ENCODE measurements at regions not wholly inside any gene's neighbourhood (a gene's known extent, or its start where the extent isn't known, plus 50 kb on each side); places are given as distances from the start of the nearest gene placed in this dataset.

DNA sequence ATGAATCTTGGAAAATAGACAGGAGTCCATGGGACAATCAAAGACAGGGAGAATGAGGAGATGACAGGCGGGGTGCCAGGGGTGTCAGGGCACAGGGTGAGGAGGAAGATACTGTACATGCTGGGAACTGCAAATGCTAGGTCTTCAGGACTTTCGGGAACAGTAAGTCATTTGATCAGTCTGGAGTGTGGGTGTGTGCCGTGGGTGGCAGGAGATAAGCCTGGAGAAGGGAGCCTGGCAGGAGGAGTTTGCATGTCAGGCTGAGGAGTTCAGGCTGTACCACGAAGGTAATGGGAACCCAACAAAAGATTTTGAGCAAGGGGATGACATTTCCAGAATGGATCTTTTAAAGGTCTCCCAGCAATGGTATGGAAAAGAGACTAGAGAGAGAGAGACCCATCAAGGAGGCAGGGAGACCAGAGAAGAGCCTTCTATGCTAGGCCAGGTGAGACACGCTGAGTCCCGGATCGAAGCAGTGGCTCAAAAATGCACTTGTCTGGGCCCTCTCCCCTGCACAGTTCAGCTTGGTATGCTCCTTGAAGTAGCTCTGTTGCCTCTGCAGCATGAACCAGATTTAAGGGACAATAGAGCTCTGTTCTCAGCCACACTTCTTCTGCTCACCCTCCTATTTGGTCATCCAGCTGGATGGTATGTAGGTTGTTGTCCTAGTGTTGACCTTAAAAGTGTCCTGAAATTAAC lies 77.0 kb upstream of the FER start:
- Histone ChIP-seq H3K9me2 (ENCODE audit: insufficient read depth) (no peaks in the 10 kb centered on the region), H3K27me3 (ENCODE audit: insufficient read depth, low read length) (no peaks in the 10 kb centered on the region), H3K27ac (ENCODE audit: low read depth, low read length) (no peak overlapping the region), H3K4me1 (ENCODE audit: control insufficient read depth in 1 of 2, insufficient read depth in 2 of 2, low read length in 2 of 2) (peaks cover 0 to 8% of the 10 kb centered on the region in 2 experiments; a peak in 1 of 4 replicates), H3K36me3 (ENCODE audit: control insufficient read depth in 1 of 2, insufficient read depth in 2 of 2, low read length in 2 of 2) (no peaks in the 10 kb centered on the region), H3K79me2 (ENCODE audit: insufficient read depth, low read length) (no peaks in the 10 kb centered on the region), H3K4me2 (ENCODE audit: low read length) (no peak overlapping the region), H2AFZ (ENCODE audit: low read depth, low read length, poor library complexity, severe bottlenecking) (no peak overlapping the region), H3K9ac (ENCODE audit: low read length) (no peak overlapping the region), H4K20me1 (ENCODE audit: insufficient read depth) (no peaks in the 10 kb centered on the region), H3K9me3 (ENCODE audit: control insufficient read depth in 1 of 2, insufficient read depth in 1 of 2, low read depth in 1 of 2, low read length in 2 of 2) (no peaks in the 10 kb centered on the region), H3K4me3 (replicated peaks in 1 of 2; ENCODE audit: low read depth in 1 of 2, low read length in 2 of 2) (no peak overlapping the region)
- no TSS peak for BruUV-seq (replicated peaks)
- DNase-seq (ENCODE audit: low read depth, low spot score) (no peak), ATAC-seq (peak; percentile 36; the same call in 1 of the 2 replicates)
- RAD21 ChIA-PET (ENCODE audit: low non-redundant PET in 1 of 2, low total read pairs in 2 of 2, uncharacterized antibody in 2 of 2, unreplicated experiment in 2 of 2) = no interaction called here
- intact Hi-C loops (cut with micrococcal nuclease) = no loop called here
- no peak for TF ChIP-seq POLR2AphosphoS5 (IDR thresholded peaks at IDR 0.05; ENCODE audit: low read depth, low read length)
- no peak for TF ChIP-seq RAD21 (IDR thresholded peaks at IDR 0.05; ENCODE audit: low read depth)
- no peak for TF ChIP-seq EZH2 (IDR thresholded peaks at IDR 0.05)
- no peak for TF ChIP-seq TCF7L2 (IDR thresholded peaks at IDR 0.05; ENCODE audit: borderline replicate concordance, extremely low read depth, insufficient read depth, insufficient read length)
- TF ChIP-seq SIN3A (IDR thresholded peaks at IDR 0.05; ENCODE audit: low read depth) = no peak
- TF ChIP-seq ELF1 (IDR thresholded peaks at IDR 0.05; ENCODE audit: borderline replicate concordance, low read depth) = no peak
- 0 out of 2 replicates have a peak, but pooled peaks have one; percentile 19 for TF ChIP-seq EGR1 (IDR thresholded peaks at IDR 0.05; ENCODE audit: low read depth)
- CTCF ChIA-PET = no interaction called here
- POLR2A ChIA-PET = no interaction called here

DNA sequence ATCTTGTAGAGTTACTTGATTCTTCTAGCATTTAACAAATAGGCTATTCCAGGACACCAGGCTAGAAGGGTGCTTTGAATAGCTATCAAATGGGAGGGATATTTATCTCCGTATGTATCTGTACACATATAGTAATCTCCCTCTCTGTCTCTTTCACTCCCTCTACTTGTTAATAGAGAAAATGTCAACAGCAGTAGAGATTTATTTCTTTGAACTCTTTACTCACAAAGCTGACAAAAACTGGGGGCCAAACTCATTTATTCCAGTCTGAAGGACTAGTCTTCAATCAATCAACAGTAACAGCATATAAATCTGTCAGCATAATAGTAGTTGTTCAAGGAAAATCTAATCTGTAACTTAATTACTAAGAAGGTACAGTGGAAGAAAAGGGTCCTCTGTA lies 78.2 kb upstream of the FER start:
- Histone ChIP-seq H3K4me1 (ENCODE audit: control insufficient read depth in 1 of 2, insufficient read depth in 2 of 2, low read length in 2 of 2) (peaks cover 0 to 8% of the 10 kb centered on the region in 2 experiments; a peak in 1 of 4 replicates), H3K9ac (ENCODE audit: low read length) (no peak overlapping the region), H4K20me1 (ENCODE audit: insufficient read depth) (no peaks in the 10 kb centered on the region), H3K36me3 (ENCODE audit: control insufficient read depth in 1 of 2, insufficient read depth in 2 of 2, low read length in 2 of 2) (no peaks in the 10 kb centered on the region), H3K4me2 (ENCODE audit: low read length) (no peak overlapping the region), H3K4me3 (replicated peaks in 1 of 2; ENCODE audit: low read depth in 1 of 2, low read length in 2 of 2) (no peak overlapping the region), H3K27ac (ENCODE audit: low read depth, low read length) (no peak overlapping the region), H3K27me3 (ENCODE audit: insufficient read depth, low read length) (no peaks in the 10 kb centered on the region), H3K79me2 (ENCODE audit: insufficient read depth, low read length) (no peaks in the 10 kb centered on the region), H2AFZ (ENCODE audit: low read depth, low read length, poor library complexity, severe bottlenecking) (no peak overlapping the region), H3K9me2 (ENCODE audit: insufficient read depth) (no peaks in the 10 kb centered on the region), H3K9me3 (ENCODE audit: control insufficient read depth in 1 of 2, insufficient read depth in 1 of 2, low read depth in 1 of 2, low read length in 2 of 2) (no peaks in the 10 kb centered on the region)
- ATAC-seq = no peak
- no peak for DNase-seq (ENCODE audit: low read depth, low spot score)
- ChIA-PET RAD21 (ENCODE audit: low non-redundant PET in 1 of 2, low total read pairs in 2 of 2, uncharacterized antibody in 2 of 2, unreplicated experiment in 2 of 2) (no interaction called here), CTCF (no interaction called here), POLR2A (no interaction called here)
- no TSS peak for BruUV-seq (replicated peaks)
- intact Hi-C loops (cut with micrococcal nuclease) = no loop called here
- TF ChIP-seq ELF1 (IDR thresholded peaks at IDR 0.05; ENCODE audit: borderline replicate concordance, low read depth) (no peak), SIN3A (IDR thresholded peaks at IDR 0.05; ENCODE audit: low read depth) (no peak), POLR2AphosphoS5 (IDR thresholded peaks at IDR 0.05; ENCODE audit: low read depth, low read length) (no peak), YY1 (IDR thresholded peaks at IDR 0.05; ENCODE audit: extremely low read depth, insufficient replicate concordance, low read depth, low read length) (no peak), CBX3 (IDR thresholded peaks at IDR 0.05; ENCODE audit: low read depth) (no peak), SRF (IDR thresholded peaks at IDR 0.05; ENCODE audit: low read depth) (no peak), POLR2A (IDR thresholded peaks at IDR 0.05; ENCODE audit: borderline replicate concordance, extremely low read depth, insufficient read depth, insufficient read length) (no peak)
- TF ChIP-seq, protein P1, sequence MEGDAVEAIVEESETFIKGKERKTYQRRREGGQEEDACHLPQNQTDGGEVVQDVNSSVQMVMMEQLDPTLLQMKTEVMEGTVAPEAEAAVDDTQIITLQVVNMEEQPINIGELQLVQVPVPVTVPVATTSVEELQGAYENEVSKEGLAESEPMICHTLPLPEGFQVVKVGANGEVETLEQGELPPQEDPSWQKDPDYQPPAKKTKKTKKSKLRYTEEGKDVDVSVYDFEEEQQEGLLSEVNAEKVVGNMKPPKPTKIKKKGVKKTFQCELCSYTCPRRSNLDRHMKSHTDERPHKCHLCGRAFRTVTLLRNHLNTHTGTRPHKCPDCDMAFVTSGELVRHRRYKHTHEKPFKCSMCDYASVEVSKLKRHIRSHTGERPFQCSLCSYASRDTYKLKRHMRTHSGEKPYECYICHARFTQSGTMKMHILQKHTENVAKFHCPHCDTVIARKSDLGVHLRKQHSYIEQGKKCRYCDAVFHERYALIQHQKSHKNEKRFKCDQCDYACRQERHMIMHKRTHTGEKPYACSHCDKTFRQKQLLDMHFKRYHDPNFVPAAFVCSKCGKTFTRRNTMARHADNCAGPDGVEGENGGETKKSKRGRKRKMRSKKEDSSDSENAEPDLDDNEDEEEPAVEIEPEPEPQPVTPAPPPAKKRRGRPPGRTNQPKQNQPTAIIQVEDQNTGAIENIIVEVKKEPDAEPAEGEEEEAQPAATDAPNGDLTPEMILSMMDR (IDR thresholded peaks at IDR 0.05 in 2 of 3, conservative IDR thresholded peaks at IDR 0.05 in 1 of 3; ENCODE audit: borderline replicate concordance in 1 of 3, insufficient read depth in 1 of 3, low read depth in 2 of 3, low read length in 2 of 3) = no peak
- TF ChIP-seq, protein P2, sequence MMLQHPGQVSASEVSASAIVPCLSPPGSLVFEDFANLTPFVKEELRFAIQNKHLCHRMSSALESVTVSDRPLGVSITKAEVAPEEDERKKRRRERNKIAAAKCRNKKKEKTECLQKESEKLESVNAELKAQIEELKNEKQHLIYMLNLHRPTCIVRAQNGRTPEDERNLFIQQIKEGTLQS (IDR thresholded peaks at IDR 0.05) = no peak
- TF ChIP-seq, protein P3, sequence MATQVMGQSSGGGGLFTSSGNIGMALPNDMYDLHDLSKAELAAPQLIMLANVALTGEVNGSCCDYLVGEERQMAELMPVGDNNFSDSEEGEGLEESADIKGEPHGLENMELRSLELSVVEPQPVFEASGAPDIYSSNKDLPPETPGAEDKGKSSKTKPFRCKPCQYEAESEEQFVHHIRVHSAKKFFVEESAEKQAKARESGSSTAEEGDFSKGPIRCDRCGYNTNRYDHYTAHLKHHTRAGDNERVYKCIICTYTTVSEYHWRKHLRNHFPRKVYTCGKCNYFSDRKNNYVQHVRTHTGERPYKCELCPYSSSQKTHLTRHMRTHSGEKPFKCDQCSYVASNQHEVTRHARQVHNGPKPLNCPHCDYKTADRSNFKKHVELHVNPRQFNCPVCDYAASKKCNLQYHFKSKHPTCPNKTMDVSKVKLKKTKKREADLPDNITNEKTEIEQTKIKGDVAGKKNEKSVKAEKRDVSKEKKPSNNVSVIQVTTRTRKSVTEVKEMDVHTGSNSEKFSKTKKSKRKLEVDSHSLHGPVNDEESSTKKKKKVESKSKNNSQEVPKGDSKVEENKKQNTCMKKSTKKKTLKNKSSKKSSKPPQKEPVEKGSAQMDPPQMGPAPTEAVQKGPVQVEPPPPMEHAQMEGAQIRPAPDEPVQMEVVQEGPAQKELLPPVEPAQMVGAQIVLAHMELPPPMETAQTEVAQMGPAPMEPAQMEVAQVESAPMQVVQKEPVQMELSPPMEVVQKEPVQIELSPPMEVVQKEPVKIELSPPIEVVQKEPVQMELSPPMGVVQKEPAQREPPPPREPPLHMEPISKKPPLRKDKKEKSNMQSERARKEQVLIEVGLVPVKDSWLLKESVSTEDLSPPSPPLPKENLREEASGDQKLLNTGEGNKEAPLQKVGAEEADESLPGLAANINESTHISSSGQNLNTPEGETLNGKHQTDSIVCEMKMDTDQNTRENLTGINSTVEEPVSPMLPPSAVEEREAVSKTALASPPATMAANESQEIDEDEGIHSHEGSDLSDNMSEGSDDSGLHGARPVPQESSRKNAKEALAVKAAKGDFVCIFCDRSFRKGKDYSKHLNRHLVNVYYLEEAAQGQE (IDR thresholded peaks at IDR 0.05; ENCODE audit: low read depth) = no peak
